DND-41 (cell line): ENCODE measurements at regions not wholly inside any gene's neighbourhood (a gene's known extent, or its start where the extent isn't known, plus 50 kb on each side); places are given as distances from the start of the nearest gene placed in this dataset.

Source experiments
- ATAC-seq: fragments of 200-7000 bp; cut with Tn5 transposase; 3 replicates; pipeline ENCODE4 v1.9.1; 2021; ENCODE audit warnings: low read depth; ENCODE audit not compliant: insufficient read depth
- DNase-seq: peaks from one replicate; pipeline ENCODE4 v3.0.0-alpha.2; 2020
- H2AFZ ChIP-seq: 2 replicates; pipeline ENCODE4 v1.6.0; 2012; ENCODE audit warnings: low read depth, low read length
- H3K27ac ChIP-seq: 2 replicates; pipeline ENCODE4 v1.5.1; 2012; ENCODE audit warnings: low read length, inconsistent platforms
- H3K27me3 ChIP-seq: fragments of 200-600 bp; sonication (generic); 2 replicates; pipeline ENCODE4 v1.6.0; 2012; ENCODE audit warnings: low read length, mild to moderate bottlenecking, inconsistent platforms; ENCODE audit not compliant: insufficient read depth, poor library complexity
- H3K36me3 ChIP-seq: 2 replicates; pipeline ENCODE4 v1.5.1; 2012; ENCODE audit warnings: low read length, inconsistent platforms; ENCODE audit not compliant: insufficient read depth
- H3K4me1 ChIP-seq: 2 replicates; pipeline ENCODE4 v1.5.1; 2012; ENCODE audit warnings: mild to moderate bottlenecking, low read length; ENCODE audit not compliant: insufficient read depth
- H3K4me2 ChIP-seq: 2 replicates; pipeline ENCODE4 v1.6.0; 2012; ENCODE audit warnings: mild to moderate bottlenecking, moderate library complexity, low read length, inconsistent platforms; ENCODE audit not compliant: insufficient read depth
- H3K4me3 ChIP-seq, 2 experiments: fragments of 200-600 bp in 1 of 2; shearing (Covaris generic) in 1 of 2; 2 replicates each; pipeline ENCODE4 v1.5.1; 2012 to 2016; ENCODE audit warnings: inconsistent platforms in 2 of 2, low read length in 2 of 2, mild to moderate bottlenecking in 2 of 2, low read depth in 1 of 2, moderate library complexity in 1 of 2
- H3K79me2 ChIP-seq: 2 replicates; pipeline ENCODE4 v1.6.0; 2012; ENCODE audit warnings: low read length, inconsistent platforms; ENCODE audit not compliant: insufficient read depth
- H3K9ac ChIP-seq: 2 replicates; pipeline ENCODE4 v1.6.0; 2012; ENCODE audit warnings: low read depth, mild to moderate bottlenecking, inconsistent platforms, low read length, moderate library complexity
- H3K9me3 ChIP-seq: 2 replicates; pipeline ENCODE4 v1.5.1; 2012; ENCODE audit warnings: low read length, moderate library complexity, mild to moderate bottlenecking, inconsistent platforms; ENCODE audit not compliant: insufficient read depth, severe bottlenecking
- H4K20me1 ChIP-seq: 2 replicates; pipeline ENCODE4 v1.6.0; 2012; ENCODE audit warnings: low read length; ENCODE audit not compliant: insufficient read depth
- CTCF ChIP-seq: IDR thresholded peaks from 2 replicates; pipeline ENCODE4 v1.5.1; 2012; ENCODE audit warnings: borderline replicate concordance, low read length, moderate library complexity, mild to moderate bottlenecking; ENCODE audit not compliant: poor library complexity, severe bottlenecking; ENCODE audit errors: extremely low read depth
- EZH2 ChIP-seq: IDR thresholded peaks from 3 replicates; pipeline ENCODE4 v1.6.1; 2012; ENCODE audit warnings: borderline replicate concordance, low read depth, mild to moderate bottlenecking, moderate library complexity, low read length, inconsistent platforms; ENCODE audit not compliant: severe bottlenecking

DNA sequence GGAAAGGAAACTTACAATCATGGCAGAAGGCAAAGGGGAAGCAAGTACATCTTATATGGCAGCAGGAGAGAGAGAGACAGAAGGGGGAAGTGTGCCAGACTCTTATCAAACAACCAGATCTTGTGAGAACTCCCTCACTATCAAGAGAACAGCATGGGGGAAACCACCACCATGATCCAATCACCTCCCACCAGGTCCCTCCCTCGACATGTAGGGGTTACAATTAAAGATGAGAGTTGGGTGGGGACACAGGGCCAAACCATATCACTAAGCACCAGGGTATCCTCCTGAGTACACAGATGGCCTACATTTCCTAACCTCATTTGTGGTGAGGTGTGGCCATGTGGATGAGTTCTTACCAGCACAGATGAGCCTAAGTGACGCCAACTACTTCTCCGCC is 348.6 kb upstream of the ZFHX3 start:
- no peak overlapping the region for H3K4me3 ChIP-seq
- no peak overlapping the region for H3K27ac ChIP-seq
- peak; percentile 45; the same call in 2 of the 3 replicates for ATAC-seq
- H3K4me1 ChIP-seq, result no peaks in the 10 kb centered on the region
- H3K79me2 ChIP-seq, result no peaks in the 10 kb centered on the region
- no peaks in the 10 kb centered on the region for H3K36me3 ChIP-seq
- no peaks in the 10 kb centered on the region for H3K9me3 ChIP-seq
- H3K4me2 ChIP-seq, result no peak overlapping the region
- DNase-seq, result peak; percentile 7
- no peaks in the 10 kb centered on the region for H4K20me1 ChIP-seq
- no peak overlapping the region for H3K9ac ChIP-seq
- H2AFZ ChIP-seq, result no peak overlapping the region
- no peak for TF ChIP-seq CTCF
- no peak for TF ChIP-seq EZH2
- H3K27me3 ChIP-seq, result peaks cover 3% of the 10 kb centered on the region

- Histone ChIP-seq H3K79me2 (no peaks in the 10 kb centered on the region), H3K9ac (no peak overlapping the region), H3K4me3 (no peak overlapping the region), H3K4me1 (no peaks in the 10 kb centered on the region), H3K9me3 (no peaks in the 10 kb centered on the region), H2AFZ (no peak overlapping the region), H3K4me2 (no peak overlapping the region), H3K27ac (no peak overlapping the region), H3K36me3 (no peaks in the 10 kb centered on the region), H4K20me1 (no peaks in the 10 kb centered on the region), H3K27me3 (peaks cover 3% of the 10 kb centered on the region)
- no peak for TF ChIP-seq EZH2
- TF ChIP-seq CTCF, result no peak
- DNase-seq (no peak), ATAC-seq (no peak)
These were observed 343.0 kb upstream of the ZFHX3 start for GRCh38 chr16:73390936-73391335.

GRCh38 chr16:73390491-73390890 is 342.6 kb upstream of the ZFHX3 start:
- Histone ChIP-seq H3K27me3 (peaks cover 3% of the 10 kb centered on the region), H3K4me2 (no peak overlapping the region), H3K4me3 (no peak overlapping the region), H3K9me3 (no peaks in the 10 kb centered on the region), H3K36me3 (no peaks in the 10 kb centered on the region), H3K4me1 (no peaks in the 10 kb centered on the region), H2AFZ (no peak overlapping the region), H3K79me2 (no peaks in the 10 kb centered on the region), H4K20me1 (no peaks in the 10 kb centered on the region), H3K27ac (no peak overlapping the region), H3K9ac (no peak overlapping the region)
- ATAC-seq (no peak), DNase-seq (no peak)
- TF ChIP-seq EZH2 (no peak), CTCF (no peak)

- Histone ChIP-seq H3K36me3 (no peaks in the 10 kb centered on the region), H3K9ac (no peak overlapping the region), H3K4me1 (no peaks in the 10 kb centered on the region), H3K4me3 (no peak overlapping the region), H4K20me1 (no peaks in the 10 kb centered on the region), H3K9me3 (no peaks in the 10 kb centered on the region), H3K79me2 (no peaks in the 10 kb centered on the region), H2AFZ (no peak overlapping the region), H3K27me3 (peaks cover 3% of the 10 kb centered on the region), H3K4me2 (no peak overlapping the region), H3K27ac (no peak overlapping the region)
- DNase-seq (no peak), ATAC-seq (no peak)
- TF ChIP-seq EZH2, result no peak
- no peak for TF ChIP-seq CTCF
These were observed 341.2 kb upstream of the ZFHX3 start for GRCh38 chr16:73389085-73389484.
